ENCODE measurements at regions not wholly inside any gene's neighbourhood (a gene's known extent, or its start where the extent isn't known, plus 50 kb on each side); places are given as distances from the start of the nearest gene placed in this dataset.

DNA sequence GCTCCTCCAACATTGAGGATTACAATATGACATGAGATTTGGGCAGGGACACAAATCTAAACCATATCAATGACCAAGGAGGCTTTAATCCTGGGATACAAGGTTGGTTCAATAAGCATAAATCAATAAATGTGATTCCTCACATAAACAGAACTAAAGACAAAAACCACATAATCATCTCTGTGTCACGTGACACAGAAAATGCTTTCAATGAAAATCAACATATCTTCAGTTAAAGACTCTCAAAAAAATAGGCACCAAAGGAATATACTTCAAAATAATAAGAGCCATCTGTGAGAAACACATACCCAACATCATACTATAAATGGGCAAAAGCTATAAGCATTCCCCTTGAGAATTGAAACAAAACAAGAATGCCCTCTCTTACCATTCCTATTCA lies 604.9 kb downstream of the SEMA5A start:
- TF ChIP-seq, protein P1, sequence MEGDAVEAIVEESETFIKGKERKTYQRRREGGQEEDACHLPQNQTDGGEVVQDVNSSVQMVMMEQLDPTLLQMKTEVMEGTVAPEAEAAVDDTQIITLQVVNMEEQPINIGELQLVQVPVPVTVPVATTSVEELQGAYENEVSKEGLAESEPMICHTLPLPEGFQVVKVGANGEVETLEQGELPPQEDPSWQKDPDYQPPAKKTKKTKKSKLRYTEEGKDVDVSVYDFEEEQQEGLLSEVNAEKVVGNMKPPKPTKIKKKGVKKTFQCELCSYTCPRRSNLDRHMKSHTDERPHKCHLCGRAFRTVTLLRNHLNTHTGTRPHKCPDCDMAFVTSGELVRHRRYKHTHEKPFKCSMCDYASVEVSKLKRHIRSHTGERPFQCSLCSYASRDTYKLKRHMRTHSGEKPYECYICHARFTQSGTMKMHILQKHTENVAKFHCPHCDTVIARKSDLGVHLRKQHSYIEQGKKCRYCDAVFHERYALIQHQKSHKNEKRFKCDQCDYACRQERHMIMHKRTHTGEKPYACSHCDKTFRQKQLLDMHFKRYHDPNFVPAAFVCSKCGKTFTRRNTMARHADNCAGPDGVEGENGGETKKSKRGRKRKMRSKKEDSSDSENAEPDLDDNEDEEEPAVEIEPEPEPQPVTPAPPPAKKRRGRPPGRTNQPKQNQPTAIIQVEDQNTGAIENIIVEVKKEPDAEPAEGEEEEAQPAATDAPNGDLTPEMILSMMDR (IDR thresholded peaks at IDR 0.05) = no peak
- no peak for TF ChIP-seq POLR2A (IDR thresholded peaks at IDR 0.05)

Measured in lower leg skin (tissue), 3 donors.